Heart right ventricle (tissue), 16 donors: ENCODE measurements at regions not wholly inside any gene's neighbourhood (a gene's known extent, or its start where the extent isn't known, plus 50 kb on each side); places are given as distances from the start of the nearest gene placed in this dataset.

ENCODE experiments used
- ATAC-seq, 8 donors: fragments of 200-7000 bp; cut with Tn5 transposase; one replicate each; pipeline ENCODE4 v1.9.1; 2020; ENCODE audit warnings: mild to moderate bottlenecking in 8 of 8, moderate library complexity in 8 of 8, moderate number of reproducible peaks in 1 of 8
- DNase-seq, 2 donors: peaks; one replicate each; pipeline ENCODE4 v3.0.0-alpha.2; 2020
- H3K27ac ChIP-seq, 10 donors: fragments of 200-600 bp; sonication (generic) in 2 of 10; one replicate each; pipeline versions ENCODE4 v1.5.0 to v1.8.0; 2020 to 2022; ENCODE audit warnings: mild to moderate bottlenecking in 3 of 10
- H3K27me3 ChIP-seq, 7 donors: fragments of 200-600 bp; one replicate each; pipeline ENCODE4 v1.8.0; 2021 to 2022; ENCODE audit warnings: mild to moderate bottlenecking in 2 of 7
- H3K36me3 ChIP-seq, 9 donors: fragments of 200-600 bp; sonication (generic) in 1 of 9; one replicate each; pipeline versions ENCODE4 v1.5.0 to v1.8.0; 2020 to 2022; ENCODE audit warnings: mild to moderate bottlenecking in 2 of 9
- H3K4me1 ChIP-seq, 9 donors: fragments of 200-600 bp; sonication (generic) in 1 of 9; one replicate each; pipeline versions ENCODE4 v1.5.0 to v1.8.0; 2020 to 2022; ENCODE audit warnings: mild to moderate bottlenecking in 4 of 9
- H3K4me3 ChIP-seq, 10 donors: fragments of 200-600 bp; sonication (generic) in 2 of 10; one replicate each; pipeline versions ENCODE4 v1.5.0 to v1.8.0; 2020 to 2022; ENCODE audit warnings: mild to moderate bottlenecking in 7 of 10, moderate library complexity in 2 of 10
- H3K9me3 ChIP-seq, 11 donors: fragments of 200-600 bp in 10 of 11; sonication (generic) in 2 of 11; one replicate each; pipeline versions ENCODE4 v1.5.0 to v1.8.0; 2013 to 2022; ENCODE audit warnings: mild to moderate bottlenecking in 2 of 11, control low read depth in 1 of 11, moderate library complexity in 1 of 11
- WGBS, 2 donors: extraction: QIAGEN DNeasy Blood & Tissue Kit; methylation state at CpG; one replicate each; pipeline ENCODE4 v1.1.7; 2013; ENCODE audit warnings: inconsistent platforms in 1 of 2; 5-methylcytosine and 5-hydroxymethylcytosine counted together
- intact Hi-C, 10 donors: fragments of 100-400 bp; cut with DNase I; formaldehyde crosslinking; loops; one replicate each; pipeline versions ENCODE4 v1.11.1 to v1.14.2; 2022
- TF ChIP-seq, protein P1 (sequence below), 9 donors: fragments of 200-600 bp; sonication (generic) in 2 of 9; IDR thresholded peaks; one replicate each; pipeline versions ENCODE4 v1.5.0 to v1.8.0; 2021 to 2022; ENCODE audit warnings: antibody characterized with exemption in 9 of 9, mild to moderate bottlenecking in 5 of 9, moderate library complexity in 1 of 9
- donor health status: Arrhythmogenic right ventricular cardiomyopathy.
- donor health status: ischemic (EF 13 %, LVEDD 7.1; RV severe dilation, severe dysfunction).
- donor health status: healthy with polysubstance abuse.
- donor health status: DM: no; HTN: yes; CAD: no.
- donor health status: DM: no; HTN: no; CAD: no.
- donor health status: ischemic (EF 25% LVEDD 6.9; RV normal size, moderate dysfunction).
- donor health status: ischemic (EF 25% LVEDD 5.7; RV mildly dilated, moderate dysfunction).
- donor health status: healthy.
- donor health status: DM: yes; HTN: yes; CAD: no.
- donor health status: Ischemic cardiomyopathy.
- donor health status: ischemic (EF 35%, LVEDD 5.7; RV mildly dilated, moderate dysfunction).
- donor health status: nonischemic (EF 11% LVEDD 7.7; RV severe dilation, severe dysfunction).
- donor health status: DM: yes; HTN: yes; CAD: no.
- donor health status: PGD.
- donor health status: ischemic (EF 29% LVEDD 5.4; RV normal size, mild dysfunction).
- donor health status: nonischemic (EF 23%, LVEDD 6.1; RV moderate dilation, normal function).

DNA sequence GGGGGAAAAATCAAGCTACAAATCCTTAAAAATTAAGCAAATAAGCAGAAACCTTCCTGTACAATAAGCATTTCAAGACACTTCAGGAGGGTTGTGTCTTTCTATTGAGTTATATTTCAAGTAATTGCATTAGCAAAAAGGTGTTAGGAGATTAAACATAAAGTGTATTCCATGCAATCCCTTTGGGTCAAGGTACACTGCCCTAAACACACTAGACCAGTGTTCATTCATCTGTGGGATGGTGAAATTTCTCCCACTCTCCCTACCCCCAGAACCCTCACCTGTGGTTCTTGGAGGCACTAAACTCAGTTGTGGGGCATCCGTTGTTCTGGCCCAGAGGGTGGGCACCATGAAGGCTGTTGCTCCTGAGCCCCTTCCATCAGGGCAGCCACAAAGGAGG, 205.1 kb upstream of the SGK1 start:
- TF ChIP-seq, protein P1, sequence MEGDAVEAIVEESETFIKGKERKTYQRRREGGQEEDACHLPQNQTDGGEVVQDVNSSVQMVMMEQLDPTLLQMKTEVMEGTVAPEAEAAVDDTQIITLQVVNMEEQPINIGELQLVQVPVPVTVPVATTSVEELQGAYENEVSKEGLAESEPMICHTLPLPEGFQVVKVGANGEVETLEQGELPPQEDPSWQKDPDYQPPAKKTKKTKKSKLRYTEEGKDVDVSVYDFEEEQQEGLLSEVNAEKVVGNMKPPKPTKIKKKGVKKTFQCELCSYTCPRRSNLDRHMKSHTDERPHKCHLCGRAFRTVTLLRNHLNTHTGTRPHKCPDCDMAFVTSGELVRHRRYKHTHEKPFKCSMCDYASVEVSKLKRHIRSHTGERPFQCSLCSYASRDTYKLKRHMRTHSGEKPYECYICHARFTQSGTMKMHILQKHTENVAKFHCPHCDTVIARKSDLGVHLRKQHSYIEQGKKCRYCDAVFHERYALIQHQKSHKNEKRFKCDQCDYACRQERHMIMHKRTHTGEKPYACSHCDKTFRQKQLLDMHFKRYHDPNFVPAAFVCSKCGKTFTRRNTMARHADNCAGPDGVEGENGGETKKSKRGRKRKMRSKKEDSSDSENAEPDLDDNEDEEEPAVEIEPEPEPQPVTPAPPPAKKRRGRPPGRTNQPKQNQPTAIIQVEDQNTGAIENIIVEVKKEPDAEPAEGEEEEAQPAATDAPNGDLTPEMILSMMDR (IDR thresholded peaks at IDR 0.05): no peak
- Histone ChIP-seq H3K4me3 (no peak overlapping the region), H3K36me3 (no peaks in the 10 kb centered on the region), H3K27ac (no peak overlapping the region), H3K9me3 (no peaks in the 10 kb centered on the region), H3K4me1 (peaks cover 0 to 38% (median 28%) of the 10 kb centered on the region in 9 donors), H3K27me3 (no peaks in the 10 kb centered on the region)
- no peak for DNase-seq
- intact Hi-C loops: loop anchor here in 1 of 10 donors (10.0 kb wide), 1 partner anchor 102 kb away; no protein-coding TSS in a partner anchor
- WGBS, 2 donors: 97 to 100% methylated on average over 1 of the region's 1 CpG
- ATAC-seq: no peak

DNA sequence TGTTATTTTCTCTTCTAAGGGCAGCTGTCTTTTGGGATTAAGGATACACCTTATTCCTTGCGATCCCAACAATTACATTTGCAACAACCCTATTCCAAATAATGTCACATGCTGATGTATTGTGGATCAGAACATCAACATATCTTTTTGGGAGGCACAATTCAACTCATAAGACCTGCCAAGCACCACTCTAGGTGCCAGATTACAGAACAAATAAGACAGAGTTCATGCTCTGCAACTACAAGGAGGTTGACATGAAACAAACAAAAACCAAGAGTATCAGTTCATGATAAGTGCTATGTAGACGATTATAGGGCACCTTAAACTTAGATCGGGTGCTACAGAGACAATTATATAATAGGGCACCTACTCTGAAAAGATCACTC, 203.2 kb upstream of the SGK1 start:
- H3K4me1 ChIP-seq: peaks cover 0 to 53% (median 44%) of the 10 kb centered on the region in 9 donors
- TF ChIP-seq, protein P1 (IDR thresholded peaks at IDR 0.05): no peak
- H3K27ac ChIP-seq: peak overlapping the region in 2 of 10 donors; percentile 30 to 75
- intact Hi-C loops: loop anchor here in 1 of 10 donors (10.0 kb wide), 1 partner anchor 104 kb away; no protein-coding TSS in a partner anchor
- ATAC-seq (no peak), DNase-seq (no peak)
- H3K27me3 ChIP-seq: no peaks in the 10 kb centered on the region
- WGBS, 2 donors: 71 to 72% methylated on average over 3 of the region's 3 CpGs
- no peak overlapping the region for H3K4me3 ChIP-seq
- H3K9me3 ChIP-seq: no peaks in the 10 kb centered on the region
- H3K36me3 ChIP-seq: no peaks in the 10 kb centered on the region

DNA sequence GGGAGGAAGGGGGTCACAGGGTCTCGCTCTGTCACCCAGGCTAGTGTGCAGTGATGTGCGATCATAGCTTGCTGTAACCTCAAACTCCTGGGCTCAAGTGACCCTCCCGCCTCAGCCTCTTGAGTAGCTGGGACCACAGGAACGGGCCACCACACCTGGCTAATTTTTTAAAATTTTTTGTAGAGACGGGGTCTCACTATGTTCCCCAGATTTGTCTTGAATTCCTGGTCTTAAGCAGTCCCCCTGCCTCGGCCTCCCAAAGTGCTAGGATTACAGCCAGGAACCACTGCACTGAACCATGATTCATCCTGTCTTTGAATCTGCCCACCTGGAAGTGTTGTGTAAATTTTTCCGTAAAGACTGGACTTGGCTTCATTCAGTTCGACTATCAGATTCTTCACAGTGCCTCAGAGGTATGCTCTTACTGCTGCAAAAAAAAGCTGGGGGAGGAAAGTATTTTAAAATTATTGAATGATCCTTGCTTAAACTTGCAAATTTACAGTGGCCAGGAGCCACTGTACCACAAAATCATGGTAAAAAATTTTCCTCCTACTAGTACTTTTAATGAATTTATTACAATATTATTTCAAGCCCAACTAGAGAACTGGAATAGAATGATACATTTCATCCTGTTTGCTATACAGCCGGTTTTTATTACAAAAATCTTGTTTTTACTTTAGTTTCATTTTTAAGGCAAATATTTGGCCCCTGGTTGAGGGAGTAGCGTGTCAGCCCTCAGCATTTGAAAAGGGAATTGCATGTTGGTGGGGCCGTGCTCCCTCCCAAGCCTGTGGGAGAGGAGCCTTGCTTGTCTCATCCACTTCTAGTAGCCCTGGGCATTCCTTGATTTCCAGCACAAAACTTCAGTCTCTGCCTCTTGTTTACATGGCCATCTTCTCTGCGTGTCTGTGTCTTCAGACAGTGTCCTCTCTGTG, 202.5 kb upstream of the SGK1 start:
- TF ChIP-seq, protein P1 (IDR thresholded peaks at IDR 0.05): no peak
- DNase-seq: no peak
- H3K9me3 ChIP-seq: no peaks in the 10 kb centered on the region
- H3K27me3 ChIP-seq: no peaks in the 10 kb centered on the region
- H3K4me3 ChIP-seq: no peak overlapping the region
- no peak for ATAC-seq
- 82 to 87% methylated on average over 12 of the region's 12 CpGs for whole genome bisulfite sequencing, 2 donors
- intact Hi-C loops: loop anchor here in 1 of 10 donors (10.0 kb wide), 1 partner anchor 104 kb away; no protein-coding TSS in a partner anchor
- peaks cover 0 to 49% (median 44%) of the 10 kb centered on the region in 9 donors for H3K4me1 ChIP-seq
- no peaks in the 10 kb centered on the region for H3K36me3 ChIP-seq
- peak overlapping the region in 5 of 10 donors; percentile 38 to 81 (median 63) for H3K27ac ChIP-seq

DNA sequence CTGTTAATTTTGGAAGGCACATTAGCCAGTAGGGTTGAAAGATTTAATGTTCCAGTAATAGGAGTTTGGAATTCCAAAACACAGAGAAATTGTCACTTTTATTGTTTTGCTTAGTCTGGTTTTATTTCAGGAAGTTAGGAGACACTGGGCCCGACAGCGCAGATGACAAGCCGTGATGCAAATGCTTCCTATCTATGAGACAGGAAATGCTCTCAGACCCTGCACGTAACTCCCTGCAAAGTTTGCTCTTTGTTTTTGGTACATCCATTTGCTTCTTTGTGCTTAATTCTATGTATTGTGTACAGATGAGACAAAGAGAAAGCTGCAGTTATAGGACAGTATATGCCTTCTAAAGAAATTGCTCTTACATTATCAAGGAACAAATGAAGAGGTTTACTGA, 201.6 kb upstream of the SGK1 start:
- H3K9me3 ChIP-seq: no peaks in the 10 kb centered on the region
- no peaks in the 10 kb centered on the region for H3K36me3 ChIP-seq
- peaks cover 0 to 49% (median 44%) of the 10 kb centered on the region in 9 donors for H3K4me1 ChIP-seq
- no peak overlapping the region for H3K4me3 ChIP-seq
- intact Hi-C loops: loop anchor here in 8 of 10 donors (5.0 to 10.0 kb wide), 4 partner anchors 175 to 345 kb away; no protein-coding TSS in a partner anchor
- H3K27ac ChIP-seq: peak overlapping the region in 8 of 10 donors; percentile 33 to 89 (median 74)
- no peaks in the 10 kb centered on the region for H3K27me3 ChIP-seq
- 35 to 49% methylated on average over 4 of the region's 4 CpGs for WGBS, 2 donors
- DNase-seq: peak; percentile 22 to 52
- TF ChIP-seq, protein P1 (IDR thresholded peaks at IDR 0.05): no peak
- peak in 5 of 8 donors; percentile 48 to 68 (median 53) for ATAC-seq
